ENCODE measurements at regions not wholly inside any gene's neighbourhood (a gene's known extent, or its start where the extent isn't known, plus 50 kb on each side); places are given as distances from the start of the nearest gene placed in this dataset.
"Not testable (repeated sequence)": the region's sequence is repeated elsewhere in the genome, so short reads cannot be mapped to it uniquely, and the experiment has no call there.

- Histone ChIP-seq H3K27me3 (replicated peaks; ENCODE audit: insufficient read depth) (no peaks in the 10 kb centered on the region), H3K9me3 (no peaks in the 10 kb centered on the region), H3K4me1 (ENCODE audit: control insufficient read depth in 1 of 2, low read depth in 2 of 2) (no peaks in the 10 kb centered on the region), H3K27ac (no peak overlapping the region), H3K4me3 (no peak overlapping the region), H3K36me3 (no peaks in the 10 kb centered on the region)
- no peak for ATAC-seq (ENCODE audit: insufficient number of reproducible peaks, low FRiP score, low read depth)
- no peak for TF ChIP-seq CTCF (IDR thresholded peaks at IDR 0.05)
- DNase-seq (ENCODE audit: low spot score), result no peak
Observed at GRCh38 chr12:7581625-7582024, 78.0 kb upstream of the CD163 start.

GRCh38 chr12:7581046-7581445 is 77.5 kb upstream of the CD163 start:
- Histone ChIP-seq H3K9me3 (no peaks in the 10 kb centered on the region), H3K27me3 (replicated peaks; ENCODE audit: insufficient read depth) (no peaks in the 10 kb centered on the region), H3K36me3 (no peaks in the 10 kb centered on the region), H3K27ac (no peak overlapping the region), H3K4me3 (no peak overlapping the region), H3K4me1 (ENCODE audit: control insufficient read depth in 1 of 2, low read depth in 2 of 2) (no peaks in the 10 kb centered on the region)
- no peak for ATAC-seq (ENCODE audit: insufficient number of reproducible peaks, low FRiP score, low read depth)
- TF ChIP-seq CTCF (IDR thresholded peaks at IDR 0.05), result no peak
- DNase-seq (ENCODE audit: low spot score), result no peak

GRCh38 chr12:7571257-7571656 is 67.7 kb upstream of the CD163 start:
- Histone ChIP-seq H3K4me3 (no peak overlapping the region), H3K4me1 (ENCODE audit: control insufficient read depth in 1 of 2, low read depth in 2 of 2) (no peaks in the 10 kb centered on the region), H3K9me3 (no peaks in the 10 kb centered on the region), H3K36me3 (no peaks in the 10 kb centered on the region), H3K27ac (peak overlapping the region in 1 of 2 donors; percentile 26), H3K27me3 (replicated peaks; ENCODE audit: insufficient read depth) (no peaks in the 10 kb centered on the region)
- TF ChIP-seq CTCF (IDR thresholded peaks at IDR 0.05), result no peak
- DNase-seq (ENCODE audit: low spot score) (no peak), ATAC-seq (ENCODE audit: insufficient number of reproducible peaks, low FRiP score, low read depth) (no peak)

- H3K4me1 ChIP-seq (ENCODE audit: control insufficient read depth in 1 of 2, low read depth in 2 of 2), result no peaks in the 10 kb centered on the region
- ATAC-seq (ENCODE audit: insufficient number of reproducible peaks, low FRiP score, low read depth), result no peak
- H3K27ac ChIP-seq, result peak overlapping the region in 1 of 2 donors; percentile 70
Observed at GRCh38 chr12:7557227-7557626, 53.6 kb upstream of the CD163 start.

GRCh38 chr12:7555752-7556151 is 52.2 kb upstream of the CD163 start:
- no peak for TF ChIP-seq CTCF (IDR thresholded peaks at IDR 0.05)
- H3K27me3 ChIP-seq (replicated peaks; ENCODE audit: insufficient read depth), result no peaks in the 10 kb centered on the region
- DNase-seq (ENCODE audit: low spot score) (no peak), ATAC-seq (ENCODE audit: insufficient number of reproducible peaks, low FRiP score, low read depth) (no peak)
- no peak overlapping the region for H3K4me3 ChIP-seq
- H3K4me1 ChIP-seq (ENCODE audit: control insufficient read depth in 1 of 2, low read depth in 2 of 2), result no peaks in the 10 kb centered on the region
- no peaks in the 10 kb centered on the region for H3K36me3 ChIP-seq
- no peaks in the 10 kb centered on the region for H3K9me3 ChIP-seq
- peak overlapping the region in 1 of 2 donors; percentile 70 for H3K27ac ChIP-seq

More at GRCh38 chr12:7557227-7557626, 53.6 kb upstream of the CD163 start:
- no peaks in the 10 kb centered on the region for H3K36me3 ChIP-seq
- H3K27me3 ChIP-seq (replicated peaks; ENCODE audit: insufficient read depth), result no peaks in the 10 kb centered on the region
- TF ChIP-seq CTCF (IDR thresholded peaks at IDR 0.05), result no peak
- H3K4me3 ChIP-seq, result no peak overlapping the region
- no peaks in the 10 kb centered on the region for H3K9me3 ChIP-seq
- no peak for DNase-seq (ENCODE audit: low spot score)

- H3K36me3 ChIP-seq; H3K27me3 ChIP-seq (replicated peaks; ENCODE audit: insufficient read depth); H3K4me1 ChIP-seq (ENCODE audit: control insufficient read depth in 1 of 2, low read depth in 2 of 2); ATAC-seq (ENCODE audit: insufficient number of reproducible peaks, low FRiP score, low read depth); H3K9me3 ChIP-seq; H3K27ac ChIP-seq; H3K4me3 ChIP-seq; DNase-seq (ENCODE audit: low spot score): not testable (repeated sequence)
Observed at GRCh38 chr12:7554831-7555230, 51.3 kb upstream of the CD163 start.
